Activated CD4-positive, alpha-beta T cell treated with anti-CD3 and anti-CD28 coated beads for 36 hours (primary cell): ENCODE measurements at regions not wholly inside any gene's neighbourhood (a gene's known extent, or its start where the extent isn't known, plus 50 kb on each side); places are given as distances from the start of the nearest gene placed in this dataset.
"Not testable (repeated sequence)": the region's sequence is repeated elsewhere in the genome, so short reads cannot be mapped to it uniquely, and the experiment has no call there.

Experiments used
- ATAC-seq: fragments of 200-7000 bp; cut with Tn5 transposase; one replicate; pipeline ENCODE4 v1.10.0; 2021; ENCODE audit warnings: mild to moderate bottlenecking, moderate library complexity
- CTCF ChIA-PET: fragments of 350-600 bp; sonication (Branson Sonifier 250); formaldehyde crosslinking; loops from one replicate; lab custom pipeline; 2021; ENCODE audit warnings: antibody characterized with exemption; lab: Charles Lee
- POLR2A ChIA-PET: fragments of 350-600 bp; sonication (Branson Sonifier 250); formaldehyde crosslinking; loops from one replicate; lab custom pipeline; 2021; ENCODE audit warnings: antibody characterized with exemption, inconsistent platforms; lab: Charles Lee
- DNase-seq: peaks from one replicate; pipeline ENCODE4 v3.0.0-alpha.2; 2020
- H3K27ac Mint-ChIP-seq: one replicate; pipeline ENCODE4 v1.8.0; 2021; ENCODE audit warnings: mixed read lengths
- H3K27me3 Mint-ChIP-seq: one replicate; pipeline ENCODE4 v1.8.0; 2021; ENCODE audit warnings: mixed read lengths
- H3K36me3 Mint-ChIP-seq: one replicate; pipeline ENCODE4 v1.8.0; 2021; ENCODE audit warnings: low read depth, mixed read lengths
- H3K4me1 Mint-ChIP-seq: one replicate; pipeline ENCODE4 v1.8.0; 2021; ENCODE audit warnings: mixed read lengths
- H3K4me3 Mint-ChIP-seq: one replicate; pipeline ENCODE4 v1.8.0; 2021; ENCODE audit warnings: mild to moderate bottlenecking, moderate library complexity, mixed read lengths
- H3K9me3 Mint-ChIP-seq: one replicate; pipeline ENCODE4 v1.8.0; 2021; ENCODE audit warnings: low read depth, mixed read lengths
- intact Hi-C, 2 experiments: fragments of 100-400 bp; cut with DNase I in 1 of 2; cut with micrococcal nuclease in 1 of 2; formaldehyde crosslinking; loops; one replicate each; pipeline versions ENCODE4 v1.14.2 to v1.15.1; 2022 to 2024; cut with DNase I, micrococcal nuclease

- H3K4me1 Mint-ChIP-seq: peaks cover 8% of the 10 kb centered on the region
- intact Hi-C loops: no loop called here
- no peaks in the 10 kb centered on the region for H3K9me3 Mint-ChIP-seq
- ATAC-seq (no peak), DNase-seq (no peak)
- no peak overlapping the region for H3K4me3 Mint-ChIP-seq
- no peaks in the 10 kb centered on the region for H3K36me3 Mint-ChIP-seq
- no peak overlapping the region for H3K27ac Mint-ChIP-seq
- H3K27me3 Mint-ChIP-seq: peaks cover 19% of the 10 kb centered on the region
- ChIA-PET POLR2A (no interaction called here), CTCF (no interaction called here)
These were observed 170.8 kb upstream of the BET1 start for GRCh38 chr7:94174956-94175355.

- CTCF ChIA-PET: interaction anchor here (0.6 to 0.7 kb wide), 2 partner anchors 264 to 489 kb away, joined by 3 read pairs; no protein-coding TSS in a partner anchor
- no peak for DNase-seq
- peaks cover 4% of the 10 kb centered on the region for H3K4me1 Mint-ChIP-seq
- no peaks in the 10 kb centered on the region for H3K9me3 Mint-ChIP-seq
- POLR2A ChIA-PET: no interaction called here
- no peak overlapping the region for H3K4me3 Mint-ChIP-seq
- no peaks in the 10 kb centered on the region for H3K36me3 Mint-ChIP-seq
- peaks cover 17% of the 10 kb centered on the region for H3K27me3 Mint-ChIP-seq
- ATAC-seq: no peak
- H3K27ac Mint-ChIP-seq: no peak overlapping the region
- intact Hi-C loops: no loop called here
These were observed 172.6 kb upstream of the BET1 start for GRCh38 chr7:94176694-94177200.

GRCh38 chr7:94177441-94177840 is 173.3 kb upstream of the BET1 start:
- no peaks in the 10 kb centered on the region for H3K9me3 Mint-ChIP-seq
- peaks cover 4% of the 10 kb centered on the region for H3K4me1 Mint-ChIP-seq
- H3K4me3 Mint-ChIP-seq: no peak overlapping the region
- DNase-seq (no peak), ATAC-seq (no peak)
- peaks cover 17% of the 10 kb centered on the region for H3K27me3 Mint-ChIP-seq
- H3K27ac Mint-ChIP-seq: no peak overlapping the region
- CTCF ChIA-PET: interaction anchor here (0.6 kb wide), 1 partner anchor 490 kb away, joined by 3 read pairs; no protein-coding TSS in a partner anchor
- POLR2A ChIA-PET: no interaction called here
- intact Hi-C loops: no loop called here
- H3K36me3 Mint-ChIP-seq: no peaks in the 10 kb centered on the region

GRCh38 chr7:94178230-94178629 is 174.1 kb upstream of the BET1 start:
- no peaks in the 10 kb centered on the region for H3K9me3 Mint-ChIP-seq
- no peaks in the 10 kb centered on the region for H3K36me3 Mint-ChIP-seq
- peaks cover 17% of the 10 kb centered on the region for H3K27me3 Mint-ChIP-seq
- intact Hi-C loops: no loop called here
- peaks cover 4% of the 10 kb centered on the region for H3K4me1 Mint-ChIP-seq
- H3K4me3 Mint-ChIP-seq: no peak overlapping the region
- ChIA-PET CTCF (no interaction called here), POLR2A (no interaction called here)
- no peak for ATAC-seq
- DNase-seq: peak; percentile 11
- H3K27ac Mint-ChIP-seq: no peak overlapping the region

- peaks cover 14% of the 10 kb centered on the region for H3K27me3 Mint-ChIP-seq
- no peaks in the 10 kb centered on the region for H3K36me3 Mint-ChIP-seq
- no peak overlapping the region for H3K4me3 Mint-ChIP-seq
- POLR2A ChIA-PET: no interaction called here
- H3K4me1 Mint-ChIP-seq: peaks cover 4% of the 10 kb centered on the region
- DNase-seq (no peak), ATAC-seq (no peak)
- no peaks in the 10 kb centered on the region for H3K9me3 Mint-ChIP-seq
- intact Hi-C loops: no loop called here
- CTCF ChIA-PET: no interaction called here
- no peak overlapping the region for H3K27ac Mint-ChIP-seq
These were observed 175.3 kb upstream of the BET1 start for GRCh38 chr7:94179466-94179865.

- CTCF ChIA-PET: no interaction called here
- intact Hi-C loops: no loop called here
- POLR2A ChIA-PET: no interaction called here
- ATAC-seq: no peak
- DNase-seq: no peak
- H3K27ac Mint-ChIP-seq: no peak overlapping the region
- H3K4me1 Mint-ChIP-seq: peaks cover 4% of the 10 kb centered on the region
- H3K27me3 Mint-ChIP-seq: peaks cover 11% of the 10 kb centered on the region
- H3K36me3 Mint-ChIP-seq: no peaks in the 10 kb centered on the region
- no peaks in the 10 kb centered on the region for H3K9me3 Mint-ChIP-seq
- no peak overlapping the region for H3K4me3 Mint-ChIP-seq
These were observed 177.9 kb upstream of the BET1 start for GRCh38 chr7:94182066-94182465.

GRCh38 chr7:94182721-94183120 is 178.6 kb upstream of the BET1 start:
- DNase-seq: no peak
- intact Hi-C loops: no loop called here
- POLR2A ChIA-PET: no interaction called here

GRCh38 chr7:94183289-94183749 is 179.2 kb upstream of the BET1 start:
- no peak for ATAC-seq
- H3K4me3 Mint-ChIP-seq: no peak overlapping the region
- no peak overlapping the region for H3K27ac Mint-ChIP-seq
- DNase-seq: no peak
- CTCF ChIA-PET: no interaction called here
- intact Hi-C loops: no loop called here
- H3K4me1 Mint-ChIP-seq: no peaks in the 10 kb centered on the region
- POLR2A ChIA-PET: no interaction called here
- no peaks in the 10 kb centered on the region for H3K36me3 Mint-ChIP-seq
- peaks cover 5% of the 10 kb centered on the region for H3K27me3 Mint-ChIP-seq
- H3K9me3 Mint-ChIP-seq: no peaks in the 10 kb centered on the region

More at GRCh38 chr7:94182721-94183120, 178.6 kb upstream of the BET1 start:
- Mint-ChIP-seq H3K36me3 (no peaks in the 10 kb centered on the region), H3K9me3 (no peaks in the 10 kb centered on the region), H3K4me3 (no peak overlapping the region), H3K4me1 (peaks cover 4% of the 10 kb centered on the region), H3K27ac (no peak overlapping the region), H3K27me3 (peaks cover 7% of the 10 kb centered on the region)
- no peak for ATAC-seq
- CTCF ChIA-PET: no interaction called here

GRCh38 chr7:94183891-94184290 is 179.7 kb upstream of the BET1 start:
- intact Hi-C loops: no loop called here
- CTCF ChIA-PET: interaction anchor here (0.6 kb wide), 1 partner anchor 13 kb away, joined by 3 read pairs; no protein-coding TSS in a partner anchor
- Mint-ChIP-seq H3K27ac (no peak overlapping the region), H3K27me3 (peaks cover 5% of the 10 kb centered on the region), H3K4me1 (no peaks in the 10 kb centered on the region), H3K36me3 (no peaks in the 10 kb centered on the region), H3K4me3 (no peak overlapping the region), H3K9me3 (no peaks in the 10 kb centered on the region)
- POLR2A ChIA-PET: no interaction called here
- DNase-seq: no peak
- no peak for ATAC-seq

GRCh38 chr7:94188350-94188749 is 184.2 kb upstream of the BET1 start:
- no peak overlapping the region for H3K27ac Mint-ChIP-seq
- DNase-seq: no peak
- no peak overlapping the region for H3K4me3 Mint-ChIP-seq
- ATAC-seq: no peak
- no peaks in the 10 kb centered on the region for H3K4me1 Mint-ChIP-seq
- H3K9me3 Mint-ChIP-seq: no peaks in the 10 kb centered on the region
- intact Hi-C loops: no loop called here
- POLR2A ChIA-PET: no interaction called here
- H3K36me3 Mint-ChIP-seq: no peaks in the 10 kb centered on the region
- peaks cover 3% of the 10 kb centered on the region for H3K27me3 Mint-ChIP-seq
- CTCF ChIA-PET: no interaction called here

- Mint-ChIP-seq H3K4me1 (no peaks in the 10 kb centered on the region), H3K9me3 (no peaks in the 10 kb centered on the region), H3K36me3 (no peaks in the 10 kb centered on the region), H3K27ac (no peak overlapping the region), H3K27me3 (peaks cover 3% of the 10 kb centered on the region), H3K4me3 (no peak overlapping the region)
- CTCF ChIA-PET: no interaction called here
- ATAC-seq: no peak
- DNase-seq: no peak
- intact Hi-C loops: no loop called here
- POLR2A ChIA-PET: no interaction called here
These were observed 186.5 kb upstream of the BET1 start for GRCh38 chr7:94190599-94191061.

GRCh38 chr7:94194426-94194825 is 190.3 kb upstream of the BET1 start:
- CTCF ChIA-PET, H3K27ac Mint-ChIP-seq, H3K27me3 Mint-ChIP-seq, H3K36me3 Mint-ChIP-seq, POLR2A ChIA-PET, H3K4me3 Mint-ChIP-seq, DNase-seq, H3K9me3 Mint-ChIP-seq, intact Hi-C loops, H3K4me1 Mint-ChIP-seq, ATAC-seq: not testable (repeated sequence)
